ENCODE measurements at regions not wholly inside any gene's neighbourhood (a gene's known extent, or its start where the extent isn't known, plus 50 kb on each side); places are given as distances from the start of the nearest gene placed in this dataset.

DNA sequence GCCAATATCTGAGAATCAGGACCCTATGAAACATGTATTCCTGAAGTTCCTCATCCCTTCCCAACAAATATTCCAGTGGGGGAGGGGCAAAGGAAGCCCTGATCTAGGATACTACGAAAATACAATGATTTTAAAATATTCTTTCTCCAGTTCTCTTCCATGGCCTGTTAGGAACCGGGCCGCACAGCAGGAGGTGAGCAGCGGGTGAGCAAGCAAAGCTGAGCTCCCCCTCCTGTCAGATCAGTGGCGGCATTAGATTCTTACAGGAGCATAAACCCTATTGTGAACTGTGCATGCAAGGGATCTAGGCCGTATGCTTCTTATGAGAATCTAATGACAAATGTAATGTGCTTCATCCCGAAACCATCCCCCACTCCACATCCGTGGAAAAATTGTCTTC lies 370.8 kb downstream of the WDR11 start:
- 47% methylated on average over 3 of the region's 8 CpGs for WGBS (ENCODE audit: insufficient coverage)
- H3K36me3 ChIP-seq (ENCODE audit: control insufficient read depth, insufficient read depth, low read length), result no peaks in the 10 kb centered on the region

DNA sequence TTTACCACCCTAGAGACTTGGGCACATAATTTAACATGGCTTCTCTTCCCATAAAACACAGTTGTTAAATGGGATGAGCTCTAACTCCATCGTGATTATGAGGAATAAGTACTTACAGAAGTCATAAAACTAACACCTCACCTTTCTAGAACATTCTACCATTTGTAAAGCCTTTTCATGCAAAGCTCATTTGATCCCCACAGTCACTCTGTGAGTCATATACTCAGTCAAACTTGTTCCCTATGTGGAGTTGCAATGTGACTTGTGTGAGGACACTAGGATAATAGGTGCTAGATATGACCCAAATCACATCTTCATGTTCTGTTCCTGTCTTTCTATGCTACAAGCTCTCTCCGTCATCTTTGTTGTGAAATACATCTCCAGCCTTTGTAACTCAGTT lies 371.7 kb downstream of the WDR11 start:
- Histone ChIP-seq H3K27ac (ENCODE audit: low read depth, low read length) (no peak overlapping the region), H3K9me3 (ENCODE audit: control insufficient read depth, insufficient read depth, low read length) (no peaks in the 10 kb centered on the region), H3K4me1 (ENCODE audit: control insufficient read depth, insufficient read depth, low read length) (no peaks in the 10 kb centered on the region), H3K4me3 (ENCODE audit: low read depth, low read length) (no peak overlapping the region), H3K27me3 (ENCODE audit: control insufficient read depth, insufficient read depth, low read length) (no peaks in the 10 kb centered on the region), H3K36me3 (ENCODE audit: control insufficient read depth, insufficient read depth, low read length) (no peaks in the 10 kb centered on the region)
- no peak for DNase-seq (ENCODE audit: low read depth in 4 of 6, low spot score in 6 of 6)
- WGBS (ENCODE audit: insufficient coverage), result 100% methylated on average over 1 of the region's 2 CpGs

More for the DNA sequence above, 370.8 kb downstream of the WDR11 start:
- H3K4me3 ChIP-seq (ENCODE audit: low read depth, low read length), result no peak overlapping the region
- H3K27me3 ChIP-seq (ENCODE audit: control insufficient read depth, insufficient read depth, low read length), result no peaks in the 10 kb centered on the region
- no peaks in the 10 kb centered on the region for H3K9me3 ChIP-seq (ENCODE audit: control insufficient read depth, insufficient read depth, low read length)
- no peak for DNase-seq (ENCODE audit: low read depth in 4 of 6, low spot score in 6 of 6)
- peaks cover 5% of the 10 kb centered on the region for H3K4me1 ChIP-seq (ENCODE audit: control insufficient read depth, insufficient read depth, low read length)
- no peak overlapping the region for H3K27ac ChIP-seq (ENCODE audit: low read depth, low read length)

DNA sequence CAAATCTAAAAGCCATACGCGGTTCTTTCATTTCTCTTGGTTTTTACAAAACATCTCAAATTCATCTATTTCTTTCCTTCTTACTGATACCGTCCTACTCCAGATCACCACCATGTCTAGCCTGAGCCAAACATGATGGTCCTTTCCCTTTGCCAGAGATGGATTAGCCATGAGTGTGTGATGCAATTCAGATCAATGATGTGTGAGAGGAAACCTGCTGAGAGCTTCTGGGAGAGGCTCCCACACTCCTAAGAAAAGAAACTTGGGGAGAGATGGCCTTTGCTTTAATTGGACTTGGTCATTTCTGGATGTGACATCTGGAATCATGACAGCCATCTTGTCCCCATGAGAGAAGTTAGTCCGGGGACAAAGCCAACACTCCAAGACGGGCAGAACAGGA lies 367.2 kb downstream of the FGFR2 start:
- no peak overlapping the region for H3K4me3 ChIP-seq (ENCODE audit: low read depth, low read length)

DNA sequence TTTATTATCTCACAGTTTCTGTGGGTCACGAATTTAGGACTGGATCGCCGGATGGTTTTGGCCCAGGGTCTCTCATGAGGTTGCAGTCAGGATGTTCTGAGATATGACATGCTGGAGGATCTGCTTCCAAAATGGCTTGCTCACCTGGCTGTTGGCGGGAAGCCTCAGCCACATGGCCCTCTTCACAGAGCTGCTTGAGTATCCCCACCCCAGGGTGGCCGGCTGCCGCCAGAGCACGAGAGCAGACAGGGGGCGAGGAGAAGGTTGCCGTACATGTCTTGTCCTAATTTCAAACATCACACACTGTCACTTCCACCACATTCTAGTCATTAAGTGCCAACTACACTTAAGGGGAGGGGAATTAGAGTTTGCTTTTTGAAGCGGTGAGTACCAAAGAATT lies 365.8 kb downstream of the FGFR2 start:
- DNase-seq (ENCODE audit: low read depth in 4 of 6, low spot score in 6 of 6), result no peak
- whole genome bisulfite sequencing (ENCODE audit: insufficient coverage), result 100% methylated on average over 3 of the region's 10 CpGs
- H3K27me3 ChIP-seq (ENCODE audit: control insufficient read depth, insufficient read depth, low read length), result no peaks in the 10 kb centered on the region
- no peaks in the 10 kb centered on the region for H3K36me3 ChIP-seq (ENCODE audit: control insufficient read depth, insufficient read depth, low read length)
- no peaks in the 10 kb centered on the region for H3K9me3 ChIP-seq (ENCODE audit: control insufficient read depth, insufficient read depth, low read length)
- H3K4me3 ChIP-seq (ENCODE audit: low read depth, low read length), result no peak overlapping the region
- no peaks in the 10 kb centered on the region for H3K4me1 ChIP-seq (ENCODE audit: control insufficient read depth, insufficient read depth, low read length)
- H3K27ac ChIP-seq (ENCODE audit: low read depth, low read length), result no peak overlapping the region

More for the DNA sequence above, 367.2 kb downstream of the FGFR2 start:
- H3K9me3 ChIP-seq (ENCODE audit: control insufficient read depth, insufficient read depth, low read length), result no peaks in the 10 kb centered on the region
- DNase-seq (ENCODE audit: low read depth in 4 of 6, low spot score in 6 of 6), result no peak
- no peaks in the 10 kb centered on the region for H3K36me3 ChIP-seq (ENCODE audit: control insufficient read depth, insufficient read depth, low read length)
- H3K27me3 ChIP-seq (ENCODE audit: control insufficient read depth, insufficient read depth, low read length), result no peaks in the 10 kb centered on the region
- WGBS (ENCODE audit: insufficient coverage), result 100% methylated on average over 2 of the region's 5 CpGs
- H3K4me1 ChIP-seq (ENCODE audit: control insufficient read depth, insufficient read depth, low read length), result no peaks in the 10 kb centered on the region
- H3K27ac ChIP-seq (ENCODE audit: low read depth, low read length), result no peak overlapping the region

DNA sequence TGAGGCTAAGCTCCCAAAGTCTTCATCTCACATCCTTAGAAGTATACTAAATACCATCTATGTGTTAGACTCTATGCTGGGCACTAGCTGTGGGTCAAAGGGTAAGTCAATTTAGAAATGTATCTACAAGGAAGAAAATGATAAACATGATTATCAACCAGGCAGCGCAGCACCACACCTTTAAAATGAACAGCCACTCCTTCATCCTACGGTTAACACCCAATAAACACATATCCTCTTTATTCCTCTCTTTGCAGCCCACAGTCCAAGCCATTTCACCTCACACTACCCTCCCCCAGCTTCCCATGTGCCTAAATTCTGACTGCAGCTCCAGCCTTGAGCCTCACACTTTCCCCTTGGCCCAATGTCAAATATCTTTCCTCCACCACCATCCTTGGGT lies 362.6 kb downstream of the FGFR2 start:
- no peaks in the 10 kb centered on the region for H3K36me3 ChIP-seq (ENCODE audit: control insufficient read depth, insufficient read depth, low read length)
- H3K4me1 ChIP-seq (ENCODE audit: control insufficient read depth, insufficient read depth, low read length), result no peaks in the 10 kb centered on the region
- no peak overlapping the region for H3K27ac ChIP-seq (ENCODE audit: low read depth, low read length)
- H3K4me3 ChIP-seq (ENCODE audit: low read depth, low read length), result no peak overlapping the region
- 97% methylated on average over 2 of the region's 2 CpGs for WGBS (ENCODE audit: insufficient coverage)
- DNase-seq (ENCODE audit: low read depth in 4 of 6, low spot score in 6 of 6), result no peak
- no peaks in the 10 kb centered on the region for H3K9me3 ChIP-seq (ENCODE audit: control insufficient read depth, insufficient read depth, low read length)
- H3K27me3 ChIP-seq (ENCODE audit: control insufficient read depth, insufficient read depth, low read length), result no peaks in the 10 kb centered on the region

DNA sequence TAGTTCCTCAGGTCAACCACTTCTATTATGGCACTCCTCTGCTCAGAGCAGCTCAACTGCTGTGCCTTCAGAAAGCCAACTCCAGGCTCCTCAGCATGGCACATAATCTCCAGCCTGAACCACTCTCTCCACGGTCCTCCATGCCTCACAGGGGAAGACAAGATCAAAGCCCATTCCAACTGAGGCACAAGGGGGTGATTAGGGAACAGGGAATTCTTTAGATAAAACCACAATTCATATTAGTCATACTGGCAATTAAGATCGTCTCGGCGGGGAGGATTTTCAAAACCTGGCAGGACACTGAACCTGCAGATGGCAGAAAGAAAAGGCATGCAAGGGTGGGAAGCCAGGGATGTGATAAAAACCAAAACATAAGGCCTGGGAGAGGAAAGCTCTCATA lies 361.6 kb downstream of the FGFR2 start:
- H3K4me1 ChIP-seq (ENCODE audit: control insufficient read depth, insufficient read depth, low read length), result no peaks in the 10 kb centered on the region
- no peak overlapping the region for H3K27ac ChIP-seq (ENCODE audit: low read depth, low read length)
- H3K9me3 ChIP-seq (ENCODE audit: control insufficient read depth, insufficient read depth, low read length), result no peaks in the 10 kb centered on the region
- WGBS (ENCODE audit: insufficient coverage), result 100% methylated on average over 1 of the region's 4 CpGs
- no peaks in the 10 kb centered on the region for H3K27me3 ChIP-seq (ENCODE audit: control insufficient read depth, insufficient read depth, low read length)
- no peak overlapping the region for H3K4me3 ChIP-seq (ENCODE audit: low read depth, low read length)
- H3K36me3 ChIP-seq (ENCODE audit: control insufficient read depth, insufficient read depth, low read length), result no peaks in the 10 kb centered on the region
- DNase-seq (ENCODE audit: low read depth in 4 of 6, low spot score in 6 of 6), result no peak

DNA sequence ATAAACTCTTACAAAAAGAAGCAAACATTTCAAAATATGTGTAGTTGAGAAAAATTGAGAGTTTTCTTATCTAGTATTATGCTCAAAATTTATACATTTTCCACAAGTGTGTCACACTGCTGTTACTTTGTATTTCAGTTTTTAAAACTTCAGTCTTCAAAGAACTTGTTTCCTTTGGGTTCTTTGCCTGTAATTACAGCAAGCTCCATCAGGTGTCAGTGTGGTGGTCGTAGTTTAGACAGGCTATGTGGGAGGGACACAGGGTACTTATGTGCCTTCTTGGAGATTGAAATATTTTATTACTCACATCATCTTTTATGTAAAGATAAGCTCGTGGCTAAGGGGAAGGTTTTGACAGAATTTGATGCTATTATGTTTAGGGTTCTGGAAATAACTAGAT lies 360.5 kb downstream of the FGFR2 start:
- WGBS (ENCODE audit: insufficient coverage), result no CpG with 5 or more reads among the region's 2 CpGs
- no peaks in the 10 kb centered on the region for H3K9me3 ChIP-seq (ENCODE audit: control insufficient read depth, insufficient read depth, low read length)
- H3K27me3 ChIP-seq (ENCODE audit: control insufficient read depth, insufficient read depth, low read length), result no peaks in the 10 kb centered on the region

DNA sequence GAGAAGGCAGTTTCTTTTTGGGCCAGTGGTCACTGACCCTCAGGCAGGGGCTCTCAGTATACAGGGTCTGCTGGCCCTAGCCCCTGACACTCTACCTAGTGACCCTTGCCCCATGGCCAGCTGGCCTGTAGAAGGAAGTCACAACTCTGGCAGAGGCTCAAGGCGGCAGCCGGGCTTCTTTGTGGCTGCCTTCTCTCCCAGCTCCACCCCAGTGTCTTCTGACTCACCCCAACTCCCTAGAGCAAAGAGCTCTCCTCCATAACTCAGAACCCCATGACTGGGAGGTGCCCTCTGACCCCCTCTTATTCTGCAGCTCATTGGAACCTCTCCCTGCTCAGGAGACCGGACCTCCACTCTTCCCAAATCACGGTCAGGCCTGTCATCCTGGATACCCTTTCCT lies 358.2 kb downstream of the FGFR2 start:
- WGBS (ENCODE audit: insufficient coverage), result 96% methylated on average over 4 of the region's 4 CpGs
- Histone ChIP-seq H3K9me3 (ENCODE audit: control insufficient read depth, insufficient read depth, low read length) (no peaks in the 10 kb centered on the region), H3K36me3 (ENCODE audit: control insufficient read depth, insufficient read depth, low read length) (no peaks in the 10 kb centered on the region), H3K27me3 (ENCODE audit: control insufficient read depth, insufficient read depth, low read length) (no peaks in the 10 kb centered on the region), H3K27ac (ENCODE audit: low read depth, low read length) (no peak overlapping the region), H3K4me3 (ENCODE audit: low read depth, low read length) (no peak overlapping the region), H3K4me1 (ENCODE audit: control insufficient read depth, insufficient read depth, low read length) (peaks cover 5% of the 10 kb centered on the region)
- no peak for DNase-seq (ENCODE audit: low read depth in 4 of 6, low spot score in 6 of 6)

More for the DNA sequence above, 360.5 kb downstream of the FGFR2 start:
- no peaks in the 10 kb centered on the region for H3K4me1 ChIP-seq (ENCODE audit: control insufficient read depth, insufficient read depth, low read length)
- no peaks in the 10 kb centered on the region for H3K36me3 ChIP-seq (ENCODE audit: control insufficient read depth, insufficient read depth, low read length)
- H3K27ac ChIP-seq (ENCODE audit: low read depth, low read length), result no peak overlapping the region
- no peak for DNase-seq (ENCODE audit: low read depth in 4 of 6, low spot score in 6 of 6)
- H3K4me3 ChIP-seq (ENCODE audit: low read depth, low read length), result no peak overlapping the region

DNA sequence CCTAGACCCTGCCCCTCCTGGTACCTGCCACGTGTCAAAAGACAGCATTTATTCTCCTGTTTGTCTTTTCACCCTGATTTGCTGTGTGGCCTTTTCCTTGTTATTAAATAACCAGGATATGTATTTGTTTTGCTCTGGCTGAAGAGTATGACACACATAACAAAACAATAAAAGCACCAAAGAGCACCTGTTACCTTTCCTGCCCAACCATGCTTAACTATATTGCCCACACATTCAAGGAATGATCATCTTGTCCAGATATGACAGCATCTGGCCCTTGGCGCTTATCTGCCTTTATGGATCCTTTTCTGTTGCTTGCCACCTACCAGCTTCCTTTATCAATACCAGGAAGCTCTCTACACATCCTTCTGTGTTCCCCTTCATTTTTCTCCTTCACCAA lies 357.7 kb downstream of the FGFR2 start:
- Histone ChIP-seq H3K9me3 (ENCODE audit: control insufficient read depth, insufficient read depth, low read length) (no peaks in the 10 kb centered on the region), H3K4me3 (ENCODE audit: low read depth, low read length) (no peak overlapping the region), H3K27me3 (ENCODE audit: control insufficient read depth, insufficient read depth, low read length) (no peaks in the 10 kb centered on the region), H3K36me3 (ENCODE audit: control insufficient read depth, insufficient read depth, low read length) (no peaks in the 10 kb centered on the region), H3K27ac (ENCODE audit: low read depth, low read length) (no peak overlapping the region), H3K4me1 (ENCODE audit: control insufficient read depth, insufficient read depth, low read length) (peaks cover 5% of the 10 kb centered on the region)
- 100% methylated on average over 1 of the region's 2 CpGs for WGBS (ENCODE audit: insufficient coverage)
- DNase-seq (ENCODE audit: low read depth in 4 of 6, low spot score in 6 of 6), result no peak

DNA sequence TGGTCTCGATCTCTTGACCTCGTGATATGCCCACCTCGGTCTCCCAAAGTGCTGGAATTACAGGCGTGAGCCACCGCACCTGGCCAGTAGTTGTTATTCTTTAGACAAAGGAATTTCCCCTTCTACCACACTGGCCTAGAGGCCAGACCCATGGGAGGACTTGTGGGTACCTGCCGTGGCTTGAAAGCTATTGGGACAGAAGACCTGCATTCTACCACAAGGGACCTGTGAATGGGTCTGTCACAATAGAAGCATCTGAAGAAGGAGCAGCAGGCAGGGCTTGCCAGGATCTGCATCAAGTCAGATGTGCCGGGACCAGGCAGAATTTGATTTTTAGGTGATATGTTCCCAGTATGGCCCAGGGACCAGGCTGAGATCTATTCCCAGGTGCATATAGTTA lies 356.9 kb downstream of the FGFR2 start:
- peaks cover 5% of the 10 kb centered on the region for H3K4me1 ChIP-seq (ENCODE audit: control insufficient read depth, insufficient read depth, low read length)
- no peaks in the 10 kb centered on the region for H3K27me3 ChIP-seq (ENCODE audit: control insufficient read depth, insufficient read depth, low read length)
- H3K4me3 ChIP-seq (ENCODE audit: low read depth, low read length), result no peak overlapping the region
- 100% methylated on average over 2 of the region's 7 CpGs for WGBS (ENCODE audit: insufficient coverage)
- no peaks in the 10 kb centered on the region for H3K9me3 ChIP-seq (ENCODE audit: control insufficient read depth, insufficient read depth, low read length)
- H3K27ac ChIP-seq (ENCODE audit: low read depth, low read length), result no peak overlapping the region
- no peaks in the 10 kb centered on the region for H3K36me3 ChIP-seq (ENCODE audit: control insufficient read depth, insufficient read depth, low read length)
- no peak for DNase-seq (ENCODE audit: low read depth in 4 of 6, low spot score in 6 of 6)
